RKO (cell line): ENCODE measurements at regions not wholly inside any gene's neighbourhood (a gene's known extent, or its start where the extent isn't known, plus 50 kb on each side); places are given as distances from the start of the nearest gene placed in this dataset.
A peak's percentile ranks its signal among the peaks of the same experiment; 100 is the strongest.

Source experiments
- DNase-seq: peaks from one replicate; pipeline ENCODE4 v3.0.0-alpha.2; 2016; ENCODE audit warnings: low spot score

DNA sequence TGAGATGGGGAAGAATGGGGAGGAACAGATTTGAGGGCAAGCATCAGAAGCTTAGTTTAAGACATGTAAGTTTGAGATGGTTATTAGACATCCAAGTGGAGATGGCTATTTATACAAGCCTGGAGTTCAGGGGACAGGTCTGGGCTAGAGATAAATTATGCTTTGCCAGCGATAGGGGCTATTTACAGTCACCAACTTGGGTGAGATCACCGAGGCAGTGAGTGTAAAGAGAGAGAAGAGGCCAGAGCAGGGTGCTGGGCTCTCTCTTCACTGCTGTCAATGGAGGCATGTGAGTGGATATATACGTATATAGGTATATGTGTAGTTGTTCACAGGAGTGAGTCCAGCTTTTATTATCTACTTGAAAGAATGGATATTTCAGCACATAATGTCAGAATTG, 81.0 kb downstream of the QPCT start:
- DNase-seq = no peak

DNA sequence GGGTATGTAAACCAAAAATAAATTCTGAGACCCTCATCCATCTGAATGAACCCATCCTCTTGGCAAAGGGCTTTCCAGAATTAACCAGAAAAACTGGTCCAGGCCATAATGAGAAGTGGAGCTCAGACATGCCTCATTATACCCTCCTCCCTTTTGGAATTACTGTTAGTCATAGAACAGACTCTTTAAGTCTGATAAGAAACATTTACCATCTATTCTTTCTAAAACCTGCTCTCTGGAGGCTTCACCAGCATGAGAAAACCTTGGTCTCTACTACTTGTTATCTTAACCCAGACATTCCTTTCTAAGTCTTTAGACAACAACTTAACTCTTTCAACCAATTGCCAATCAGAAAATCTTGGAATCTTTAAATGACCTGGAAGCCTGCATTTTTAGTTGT, 82.8 kb downstream of the QPCT start:
- DNase-seq = no peak

DNA sequence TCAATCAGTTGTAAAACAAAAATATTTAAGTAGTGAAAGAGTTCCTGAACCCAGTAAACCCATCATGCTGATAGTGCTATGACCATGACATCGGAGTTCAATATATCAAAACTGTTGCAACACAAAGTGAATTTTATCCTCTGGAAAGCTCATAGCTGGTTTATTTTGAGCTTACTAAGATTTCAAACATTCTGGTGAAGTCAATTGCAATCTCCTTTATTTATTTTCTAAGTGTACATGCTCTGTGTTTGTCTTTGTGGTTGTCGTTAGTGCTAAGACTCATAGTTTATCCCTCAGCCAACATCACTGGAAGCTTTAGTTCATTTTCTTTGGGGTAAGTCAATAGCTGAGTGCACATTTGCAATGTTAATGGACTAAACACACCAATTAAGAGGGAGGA, 91.9 kb downstream of the QPCT start:
- DNase-seq = no peak

DNA sequence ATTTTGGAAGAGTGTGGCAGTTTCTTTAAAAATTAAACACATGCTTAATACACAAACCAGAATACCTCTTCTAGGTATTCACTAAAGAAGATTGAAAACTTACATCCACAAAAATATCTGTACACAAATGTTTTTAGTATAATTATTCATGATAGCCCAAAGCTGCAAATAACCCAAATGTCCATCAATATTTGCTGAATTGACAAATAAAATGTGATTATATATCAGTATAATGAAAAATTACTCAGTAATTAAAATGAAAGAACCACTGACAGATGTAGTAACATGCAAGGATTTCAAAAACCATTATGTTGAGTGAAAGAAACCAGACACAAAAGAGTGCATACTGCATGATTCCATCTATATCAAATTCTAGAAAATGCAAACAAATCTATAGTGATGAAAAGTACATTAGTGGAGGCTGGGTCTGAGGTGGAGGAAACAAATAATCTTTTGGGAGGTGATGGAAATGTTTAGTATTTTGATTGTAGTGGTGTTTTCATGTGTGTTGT, 94.8 kb downstream of the QPCT start:
- no peak for DNase-seq

DNA sequence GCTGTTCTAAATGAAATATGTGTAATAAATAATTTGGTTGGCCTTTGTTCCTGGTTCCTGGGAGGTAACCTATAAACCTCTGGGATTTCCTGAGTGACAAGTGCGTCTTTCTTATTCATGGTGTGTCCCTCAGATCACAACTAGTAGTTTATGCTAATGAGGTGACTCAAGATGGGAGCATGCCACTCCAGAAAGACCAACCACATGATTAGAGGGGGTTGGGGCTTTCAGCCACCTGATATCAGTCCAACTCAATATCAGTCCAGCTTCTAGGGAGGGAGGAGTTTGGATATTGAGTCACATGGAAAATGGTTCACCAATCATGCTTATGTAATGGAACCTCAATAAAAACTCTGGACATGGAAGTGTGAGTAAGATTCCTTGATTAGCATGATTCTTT, 96.6 kb downstream of the QPCT start:
- peak; percentile 15 for DNase-seq

DNA sequence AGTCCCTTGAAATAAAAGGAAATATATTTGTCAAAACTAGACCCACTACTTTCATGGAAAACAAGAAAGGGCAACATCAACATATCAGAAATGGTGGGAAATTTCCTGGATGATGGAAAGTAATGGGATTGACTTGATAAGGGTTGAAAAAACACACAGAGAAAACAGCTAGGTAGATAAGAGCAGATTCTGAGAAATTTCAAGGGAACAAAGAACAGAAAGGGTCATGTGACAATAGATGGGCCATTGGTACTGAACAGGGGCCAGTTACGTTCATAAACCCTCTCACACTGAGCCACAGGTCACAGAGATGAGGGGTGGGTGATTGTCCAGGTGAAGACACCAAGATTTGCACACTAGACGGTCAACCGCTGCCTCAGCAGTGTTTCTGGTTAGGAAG, 98.7 kb downstream of the QPCT start:
- no peak for DNase-seq

DNA sequence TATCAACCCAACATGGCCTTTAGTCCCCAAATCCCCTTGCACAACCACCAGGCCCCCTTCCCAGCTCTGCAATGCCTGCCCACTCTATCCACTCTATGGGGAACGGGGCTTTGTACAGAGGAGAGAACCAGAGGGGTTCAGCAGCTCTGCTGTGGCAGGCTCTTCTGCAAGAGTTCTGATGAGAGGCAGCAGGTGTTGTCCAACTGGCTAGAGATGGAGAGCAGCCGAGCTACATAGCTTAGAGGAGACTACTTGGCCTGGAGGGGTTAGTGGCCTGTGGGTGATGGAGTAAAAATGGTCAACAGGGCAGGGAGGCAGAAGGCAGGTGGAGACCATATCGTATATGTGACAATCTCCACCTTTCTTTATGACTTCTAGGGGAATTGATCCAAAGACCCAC, 103.0 kb downstream of the QPCT start:
- no peak for DNase-seq

DNA sequence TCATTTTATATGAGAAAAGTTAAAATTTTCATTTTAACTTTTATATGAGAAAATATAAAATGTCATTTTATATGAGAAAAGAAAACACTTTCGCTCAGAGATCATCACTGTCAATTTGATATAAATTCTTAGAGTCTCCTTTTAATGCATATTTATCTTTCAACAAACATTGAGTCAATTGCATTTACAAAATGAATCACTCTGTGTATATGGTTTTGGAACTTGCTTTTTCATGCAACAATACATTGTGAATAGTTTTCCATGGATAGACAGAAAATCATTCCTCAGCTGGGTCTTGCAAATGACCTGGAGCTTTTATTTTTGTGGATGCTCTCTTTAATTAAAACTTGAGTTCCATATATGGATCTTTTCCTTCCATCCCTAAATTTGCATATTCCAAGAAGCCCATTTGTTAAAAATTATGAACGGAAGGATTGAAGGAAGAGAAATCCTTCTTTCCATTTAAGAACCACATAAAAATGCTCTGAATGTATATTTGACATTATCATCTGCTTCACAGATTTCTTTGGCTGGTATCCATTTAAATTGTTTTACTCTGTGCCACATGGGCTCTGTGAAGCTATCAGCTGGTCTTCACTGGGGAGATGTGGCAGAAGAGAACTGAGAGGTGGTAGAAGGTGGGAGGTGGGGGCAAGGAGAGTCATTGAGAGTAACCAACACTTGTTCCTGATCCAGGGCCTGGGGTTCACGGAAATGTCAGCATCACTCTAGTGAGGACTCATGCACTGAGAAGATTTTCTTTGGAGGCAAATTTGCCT, 104.1 kb downstream of the QPCT start:
- no peak for DNase-seq

DNA sequence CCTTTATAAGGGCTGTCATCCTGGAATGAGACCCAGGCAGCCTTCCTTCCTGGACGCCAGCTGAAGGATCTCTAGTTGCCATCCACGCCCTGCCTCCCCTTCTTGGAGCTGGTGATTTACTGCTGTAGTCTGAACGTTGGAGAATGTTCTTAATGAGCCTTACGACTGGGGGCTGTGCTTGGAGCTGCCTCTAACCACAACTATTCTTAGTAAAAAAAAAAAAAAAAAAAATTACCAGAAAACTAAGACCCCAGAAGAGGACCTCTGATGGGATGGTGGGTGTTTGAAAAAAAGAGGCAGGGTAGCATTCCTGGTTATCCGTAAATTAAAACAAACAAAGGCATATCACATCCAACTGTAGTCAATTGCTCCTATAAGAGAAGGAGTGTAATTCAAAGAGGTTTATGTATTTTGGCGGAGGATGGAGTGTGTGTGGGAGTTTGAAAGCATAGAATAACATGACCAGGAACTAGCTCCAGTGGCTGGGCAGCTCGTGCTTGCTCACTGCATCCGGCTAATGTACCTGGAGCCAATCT, 105.4 kb downstream of the QPCT start:
- no peak for DNase-seq

DNA sequence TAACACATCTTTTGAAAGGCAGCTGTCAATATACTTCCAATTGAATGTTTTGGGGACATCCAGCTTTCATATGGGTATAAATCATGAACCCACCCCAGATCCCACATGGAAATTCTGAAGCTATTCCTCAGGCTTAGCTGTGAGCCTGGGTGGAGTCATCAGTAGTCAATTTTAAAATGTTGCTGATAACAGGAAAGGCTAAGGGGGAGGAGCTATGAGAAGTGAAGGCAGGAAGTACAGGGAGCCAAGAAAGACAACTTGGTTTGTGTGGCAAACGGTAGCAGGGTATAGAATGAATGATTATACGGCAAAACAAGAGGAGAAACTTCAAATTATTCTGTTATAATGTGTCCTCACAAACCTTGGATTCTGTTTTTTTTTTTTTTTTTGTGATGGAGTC, 108.6 kb downstream of the QPCT start:
- DNase-seq = no peak

DNA sequence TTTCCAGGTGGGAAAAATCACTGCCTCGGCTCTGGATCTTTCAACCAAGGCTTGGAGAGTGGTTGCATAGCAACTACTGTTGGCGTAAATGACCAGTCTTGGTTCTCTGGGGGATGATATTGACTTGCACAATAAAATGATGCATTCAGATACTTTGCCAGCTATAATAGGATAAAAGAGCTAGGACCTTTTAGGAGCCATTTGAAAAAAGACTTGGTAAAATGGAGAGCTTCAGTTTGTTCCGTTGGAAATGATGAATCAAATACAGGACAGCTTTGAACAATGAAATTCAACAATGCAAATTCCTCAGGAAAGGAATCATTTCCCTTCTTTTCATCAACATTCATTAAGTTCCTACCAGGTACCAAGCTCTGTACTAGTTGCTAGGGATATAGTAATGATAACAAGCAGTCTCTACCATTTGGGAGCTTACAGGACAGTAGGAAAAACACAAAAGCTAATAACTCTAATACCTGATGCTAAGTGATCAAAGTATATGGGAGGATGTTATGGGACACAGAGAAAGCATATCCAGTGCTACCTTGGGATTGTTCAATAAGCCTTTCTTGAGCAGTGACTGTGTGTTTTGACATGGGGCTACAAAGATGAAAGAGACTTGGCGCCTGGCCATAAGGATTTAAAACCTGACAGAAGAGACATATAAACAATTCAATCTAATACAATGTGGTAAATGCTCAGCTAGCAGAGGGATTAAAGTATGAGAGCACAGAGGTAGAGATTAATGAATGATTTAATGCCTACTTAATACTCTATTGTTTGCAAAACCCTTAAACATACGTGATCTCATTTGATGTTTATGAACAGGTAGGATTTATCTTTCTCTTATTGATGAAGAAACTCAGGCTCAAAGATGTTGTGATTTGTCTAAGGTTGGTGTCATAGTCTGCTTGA, 110.7 kb downstream of the QPCT start:
- no peak for DNase-seq

DNA sequence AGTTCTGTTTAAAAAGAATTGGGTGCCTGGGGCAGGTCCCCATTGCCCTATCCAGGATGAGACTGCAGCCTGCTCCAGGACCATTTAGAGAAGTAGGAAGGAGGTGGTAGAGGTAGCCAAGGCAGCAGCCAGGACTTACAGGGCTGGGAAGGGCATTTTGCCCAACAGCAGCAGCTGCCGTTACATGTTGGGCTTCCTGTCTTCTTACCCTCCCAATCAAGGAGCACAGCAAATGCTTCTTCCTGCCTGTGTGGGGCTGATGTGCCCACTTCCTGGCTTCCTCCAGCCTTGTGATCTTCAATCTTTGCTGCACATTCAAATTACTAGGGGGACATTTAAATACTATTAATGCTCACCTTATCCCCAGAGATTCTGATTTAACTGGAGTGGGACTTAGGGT, 112.0 kb downstream of the QPCT start:
- no peak for DNase-seq

DNA sequence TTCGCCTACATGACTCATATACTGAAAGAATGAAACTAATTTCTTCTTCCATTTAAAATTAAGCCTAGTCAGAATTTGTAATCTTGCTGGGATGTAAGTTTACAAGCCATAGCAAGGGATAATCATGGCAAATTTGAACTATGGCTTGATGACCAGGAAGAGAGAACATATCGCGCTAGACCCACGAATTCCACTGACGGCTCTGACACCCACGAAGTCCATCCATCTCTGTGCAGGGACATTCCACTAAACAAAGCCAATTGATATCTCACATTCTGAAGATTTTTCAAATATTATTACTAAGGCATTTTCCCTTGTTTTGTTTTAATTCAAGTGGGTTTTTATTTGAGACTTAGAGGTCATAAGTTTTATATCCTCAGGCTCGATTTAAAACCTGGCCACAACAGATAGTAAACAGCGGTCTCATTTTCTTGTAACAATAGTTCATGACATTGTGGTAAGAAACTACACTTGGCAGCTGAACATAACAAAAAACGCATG, 113.0 kb downstream of the QPCT start:
- no peak for DNase-seq

DNA sequence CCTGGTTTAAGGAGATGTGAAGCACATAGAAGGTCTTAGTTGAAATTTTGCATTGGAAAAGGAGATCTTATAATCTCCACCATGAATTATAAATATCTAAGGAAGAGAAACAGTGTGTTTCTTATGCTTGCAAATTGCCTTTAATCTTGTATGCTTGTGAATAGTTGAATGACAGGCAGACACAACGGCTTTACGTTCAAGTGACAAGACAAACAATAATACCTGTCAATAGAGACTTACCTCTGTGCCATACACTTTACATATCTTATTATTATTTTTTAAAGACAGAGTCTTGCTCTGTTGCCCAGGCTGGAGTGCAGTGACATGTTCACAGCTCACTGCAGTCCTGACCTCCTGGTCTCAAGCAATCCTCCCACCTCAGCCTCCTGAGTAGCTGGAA, 113.7 kb downstream of the QPCT start:
- DNase-seq = no peak

DNA sequence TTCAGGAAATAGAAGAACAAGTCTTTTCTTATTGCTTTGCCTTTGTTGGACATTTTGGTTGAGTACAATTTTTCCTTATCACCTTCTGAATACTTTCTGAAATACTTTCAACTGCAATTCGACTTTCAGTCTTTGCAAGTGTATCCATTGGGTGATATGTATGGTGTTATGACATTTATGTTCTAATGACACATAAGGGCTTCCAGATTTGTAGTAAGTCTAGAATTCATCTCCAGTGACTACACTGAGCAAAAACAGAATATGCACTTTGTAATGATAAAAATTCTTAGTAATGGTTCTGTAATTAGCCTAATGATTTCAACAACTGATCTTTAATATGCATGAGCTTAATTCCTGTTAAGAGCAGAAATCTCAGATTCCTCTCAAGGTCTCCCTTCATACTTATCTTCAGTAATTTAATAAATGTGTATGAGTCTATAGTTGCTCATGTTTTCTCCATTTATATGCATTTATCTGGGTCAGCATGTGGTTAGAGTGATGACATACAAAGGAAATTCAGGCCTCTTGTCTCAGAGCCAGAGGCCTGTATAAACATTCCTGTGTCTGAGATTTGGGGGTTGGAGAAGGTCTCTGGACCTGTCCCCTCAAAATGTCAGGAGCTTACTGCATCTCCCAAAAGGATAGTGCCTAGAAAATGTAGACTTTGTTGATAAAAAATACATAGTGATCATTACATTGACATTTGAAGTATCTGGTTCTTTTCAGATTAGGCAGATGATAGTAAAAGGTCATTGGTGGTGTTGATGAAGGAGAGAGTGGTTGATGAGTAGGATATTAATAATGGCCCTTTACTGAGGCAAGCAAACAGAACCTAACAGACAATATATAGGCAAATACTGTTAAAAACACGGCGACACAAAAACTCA, 114.9 kb downstream of the QPCT start:
- no peak for DNase-seq

DNA sequence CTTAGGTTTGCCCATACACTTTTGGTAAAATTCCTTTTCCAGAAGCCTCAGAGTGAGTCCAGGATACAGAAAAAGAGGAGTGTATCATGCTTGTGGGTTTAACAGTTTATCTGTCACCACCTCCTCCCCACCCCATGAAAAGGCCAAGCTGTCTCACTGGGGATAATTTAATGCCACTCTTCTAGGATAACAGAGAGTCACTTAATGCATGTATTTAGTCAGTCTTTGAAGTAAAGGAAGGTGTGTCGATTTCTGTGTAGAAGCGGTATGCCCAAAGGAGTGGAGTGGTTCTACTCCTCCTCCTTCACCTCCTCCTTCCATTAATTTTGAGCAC, 116.4 kb downstream of the QPCT start:
- DNase-seq = no peak

DNA sequence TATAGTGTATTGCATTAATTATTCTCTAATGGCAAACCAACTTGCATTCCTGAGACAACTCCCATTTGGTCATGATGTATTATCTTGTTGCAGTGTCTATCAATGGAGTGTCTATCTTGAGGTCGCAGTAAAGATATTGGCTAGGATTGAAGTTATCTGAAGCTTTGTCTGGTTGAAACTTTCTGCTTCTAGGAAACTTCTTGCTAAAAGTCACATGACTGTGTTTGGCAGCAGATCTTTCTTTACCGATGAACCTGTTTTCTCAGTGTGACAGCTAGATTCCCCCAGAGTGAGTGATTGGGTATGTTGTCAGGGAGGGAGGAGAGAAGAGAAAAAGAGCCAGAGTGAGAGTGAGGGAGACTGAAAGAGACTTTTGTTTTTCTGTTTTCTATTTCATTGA, 119.6 kb downstream of the QPCT start:
- no peak for DNase-seq

DNA sequence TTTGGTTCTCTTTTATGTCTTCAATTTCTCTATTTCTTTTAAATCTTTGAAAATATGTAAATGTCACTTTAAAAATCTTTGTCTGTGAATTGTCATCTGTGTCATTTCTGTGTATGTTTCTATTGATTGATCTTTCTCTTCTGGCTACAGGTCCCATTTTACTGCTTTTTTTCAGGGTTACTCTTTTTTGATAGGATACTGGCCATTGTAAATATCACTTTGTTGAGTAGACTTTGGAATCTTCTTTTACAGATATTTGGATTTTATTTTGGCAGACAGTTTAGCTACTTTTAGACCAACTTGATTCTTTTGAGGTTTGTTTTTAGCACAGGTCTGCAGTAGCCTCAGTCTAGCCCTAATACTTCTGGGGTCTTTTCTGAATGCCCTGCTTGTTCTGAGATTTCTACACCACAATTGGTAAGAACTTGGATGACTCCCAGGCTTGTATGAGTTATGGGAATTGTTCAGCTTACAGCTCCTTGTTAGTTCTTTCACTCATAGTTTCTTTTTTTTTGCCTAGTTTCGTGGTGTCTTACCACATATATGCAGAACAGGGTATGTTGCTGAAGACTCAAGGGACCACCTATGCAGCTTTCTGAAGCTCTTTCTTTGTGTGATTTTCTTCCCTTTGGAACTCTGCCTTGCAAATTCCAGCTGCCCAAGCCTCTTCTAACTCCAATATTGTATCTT, 122.2 kb downstream of the QPCT start:
- DNase-seq = no peak

DNA sequence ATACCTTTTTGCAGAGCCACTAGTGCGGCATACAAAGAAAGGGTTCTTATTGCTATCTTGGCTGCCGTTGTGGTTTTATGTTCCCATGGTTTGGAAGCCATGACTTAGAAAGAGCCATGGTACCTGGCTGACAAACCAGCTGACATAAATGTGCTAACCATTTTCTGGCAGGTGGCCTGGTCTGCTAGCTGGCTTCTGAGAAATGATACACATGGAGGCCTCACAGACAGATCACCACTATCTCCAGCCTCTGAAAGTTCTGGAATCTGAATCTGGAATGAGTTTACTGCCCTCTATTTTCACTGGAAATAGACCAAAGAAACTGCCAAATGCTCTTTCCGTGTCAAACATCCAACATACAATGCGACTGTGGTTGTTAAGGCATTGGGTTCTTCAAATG, 123.7 kb downstream of the QPCT start:
- DNase-seq = no peak

DNA sequence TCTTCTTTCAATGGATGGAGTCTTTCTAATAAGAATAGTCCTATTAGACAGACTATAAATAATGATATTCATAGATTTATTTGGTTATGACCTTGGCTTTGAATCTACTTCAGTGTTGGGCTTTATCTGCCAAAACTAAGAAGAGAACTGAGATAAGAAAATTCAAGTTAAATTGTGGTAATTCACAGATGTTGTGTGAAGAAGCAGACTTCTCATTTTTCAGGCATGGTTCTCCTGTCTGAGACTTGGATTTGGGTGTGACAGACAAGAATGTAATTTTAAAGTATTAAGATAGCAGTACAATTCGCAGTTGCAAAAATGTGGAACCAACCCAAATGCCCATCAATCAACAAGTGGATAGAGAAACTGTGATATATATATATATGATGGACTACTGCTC, 124.7 kb downstream of the QPCT start:
- DNase-seq = no peak

DNA sequence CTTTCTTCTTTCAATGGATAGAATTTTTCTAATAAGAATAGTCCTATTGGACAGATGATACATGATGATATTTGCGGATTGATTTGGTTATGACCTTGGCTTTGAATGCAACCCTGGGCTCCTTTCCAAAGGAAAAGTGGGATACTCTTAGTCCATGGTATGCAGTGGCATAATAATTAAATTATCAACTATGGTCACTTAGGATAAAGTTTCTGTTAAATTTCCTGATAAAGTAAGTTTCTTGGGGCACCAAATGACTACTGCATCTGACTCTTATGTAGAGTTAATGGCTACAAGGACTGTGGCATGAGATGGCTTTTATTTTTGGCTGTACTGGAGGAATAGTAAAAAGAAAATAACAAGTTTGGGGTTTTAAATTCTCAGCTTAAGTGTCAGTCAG, 126.7 kb downstream of the QPCT start:
- no peak for DNase-seq
